Glutamatergic neuron (in vitro differentiated cells): ENCODE measurements at regions not wholly inside any gene's neighbourhood (a gene's known extent, or its start where the extent isn't known, plus 50 kb on each side); places are given as distances from the start of the nearest gene placed in this dataset.

Experiments
- DNase-seq: peaks from one replicate; pipeline ENCODE4 v3.0.0; 2022
- H3K27ac Mint-ChIP-seq: one replicate; pipeline ENCODE4 v1.8.0; 2020; ENCODE audit warnings: mild to moderate bottlenecking, mixed read lengths, inconsistent platforms; ENCODE audit not compliant: unreplicated experiment
- H3K27me3 Mint-ChIP-seq: one replicate; pipeline ENCODE4 v1.8.0; 2020; ENCODE audit warnings: mild to moderate bottlenecking, moderate library complexity, mixed read lengths, inconsistent platforms; ENCODE audit not compliant: unreplicated experiment
- H3K36me3 Mint-ChIP-seq: one replicate; pipeline ENCODE4 v1.8.0; 2020; ENCODE audit warnings: mild to moderate bottlenecking, mixed read lengths, inconsistent platforms; ENCODE audit not compliant: unreplicated experiment
- H3K4me1 Mint-ChIP-seq: one replicate; pipeline ENCODE4 v1.8.0; 2020; ENCODE audit warnings: mild to moderate bottlenecking, low read depth, mixed read lengths, inconsistent platforms; ENCODE audit not compliant: unreplicated experiment
- H3K4me3 Mint-ChIP-seq: one replicate; pipeline ENCODE4 v1.8.0; 2020; ENCODE audit warnings: mild to moderate bottlenecking, mixed read lengths, inconsistent platforms; ENCODE audit not compliant: unreplicated experiment
- H3K9me3 Mint-ChIP-seq: one replicate; pipeline ENCODE4 v1.8.0; 2020; ENCODE audit warnings: mild to moderate bottlenecking, moderate library complexity, mixed read lengths, inconsistent platforms; ENCODE audit not compliant: unreplicated experiment
- TF ChIP-seq, protein P1 (sequence below): fragments of 200-600 bp; sonication (generic); IDR thresholded peaks from one replicate; pipeline ENCODE4 v1.5.0; 2021; ENCODE audit not compliant: partially characterized antibody, unreplicated experiment

DNA sequence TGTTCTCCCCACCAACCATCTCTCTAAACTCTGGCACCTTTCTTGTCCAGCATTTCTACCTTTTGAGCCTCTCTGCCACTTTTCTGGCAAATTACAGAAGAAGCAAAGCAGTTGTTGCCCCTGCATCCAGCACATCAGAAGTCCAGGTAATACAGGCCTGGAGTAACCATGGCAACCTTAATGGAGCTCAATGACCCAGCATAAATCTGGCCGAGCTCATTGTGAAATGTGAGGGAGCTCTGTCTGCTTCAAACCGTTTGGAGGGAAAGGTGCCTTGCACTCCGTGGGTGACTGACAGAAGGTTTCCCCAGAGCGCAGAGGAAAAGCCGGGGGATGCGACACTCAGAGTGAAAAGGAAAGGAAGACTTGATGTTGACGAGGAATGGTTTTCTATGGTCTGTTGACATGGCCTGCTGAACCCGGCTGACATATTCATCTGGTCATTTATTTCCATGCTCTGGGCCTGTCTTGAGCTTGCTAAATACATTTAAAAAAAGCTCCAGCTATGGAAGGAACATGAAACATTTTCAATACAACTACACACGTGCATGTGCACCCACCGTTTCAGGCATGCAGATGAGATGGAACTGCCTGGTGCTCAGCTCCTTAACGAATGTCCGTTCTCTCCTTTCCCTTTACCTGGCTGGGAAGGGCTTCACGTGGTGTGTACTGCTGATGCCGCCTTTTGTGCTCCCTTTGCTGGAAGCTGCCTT, 74.9 kb downstream of the ADRA2A start:
- no peak overlapping the region for H3K27ac Mint-ChIP-seq

DNA sequence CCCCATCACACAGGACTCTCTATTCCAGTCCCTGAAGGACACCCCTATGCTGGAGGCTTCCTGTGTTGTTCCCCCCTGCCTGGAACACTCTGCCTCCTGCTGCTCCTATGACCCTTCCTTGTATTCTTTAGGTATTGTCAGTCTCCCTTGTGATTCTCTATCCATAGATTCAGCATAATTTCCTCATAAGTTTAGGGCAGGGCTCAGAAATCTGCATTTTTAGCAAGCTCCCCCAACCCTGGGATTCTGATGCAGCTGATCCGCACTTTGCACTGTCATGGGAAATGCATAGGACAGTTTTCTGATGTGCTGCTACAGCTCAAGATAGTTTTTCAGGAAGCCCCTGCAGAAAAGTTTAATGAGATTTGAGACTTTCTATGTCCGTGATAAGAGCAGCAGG, 79.9 kb downstream of the ADRA2A start:
- Mint-ChIP-seq H3K27me3 (peaks cover 5% of the 10 kb centered on the region), H3K9me3 (peaks cover 1% of the 10 kb centered on the region), H3K36me3 (no peaks in the 10 kb centered on the region), H3K4me3 (no peak overlapping the region), H3K4me1 (peaks cover 3% of the 10 kb centered on the region), H3K27ac (no peak overlapping the region)
- DNase-seq = no peak
- TF ChIP-seq, protein P1, sequence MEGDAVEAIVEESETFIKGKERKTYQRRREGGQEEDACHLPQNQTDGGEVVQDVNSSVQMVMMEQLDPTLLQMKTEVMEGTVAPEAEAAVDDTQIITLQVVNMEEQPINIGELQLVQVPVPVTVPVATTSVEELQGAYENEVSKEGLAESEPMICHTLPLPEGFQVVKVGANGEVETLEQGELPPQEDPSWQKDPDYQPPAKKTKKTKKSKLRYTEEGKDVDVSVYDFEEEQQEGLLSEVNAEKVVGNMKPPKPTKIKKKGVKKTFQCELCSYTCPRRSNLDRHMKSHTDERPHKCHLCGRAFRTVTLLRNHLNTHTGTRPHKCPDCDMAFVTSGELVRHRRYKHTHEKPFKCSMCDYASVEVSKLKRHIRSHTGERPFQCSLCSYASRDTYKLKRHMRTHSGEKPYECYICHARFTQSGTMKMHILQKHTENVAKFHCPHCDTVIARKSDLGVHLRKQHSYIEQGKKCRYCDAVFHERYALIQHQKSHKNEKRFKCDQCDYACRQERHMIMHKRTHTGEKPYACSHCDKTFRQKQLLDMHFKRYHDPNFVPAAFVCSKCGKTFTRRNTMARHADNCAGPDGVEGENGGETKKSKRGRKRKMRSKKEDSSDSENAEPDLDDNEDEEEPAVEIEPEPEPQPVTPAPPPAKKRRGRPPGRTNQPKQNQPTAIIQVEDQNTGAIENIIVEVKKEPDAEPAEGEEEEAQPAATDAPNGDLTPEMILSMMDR = no peak

More for the DNA sequence above, 74.9 kb downstream of the ADRA2A start:
- H3K27me3 Mint-ChIP-seq = no peaks in the 10 kb centered on the region
- peaks cover 3% of the 10 kb centered on the region for H3K4me1 Mint-ChIP-seq
- TF ChIP-seq, protein P1 = no peak
- no peak overlapping the region for H3K4me3 Mint-ChIP-seq
- H3K36me3 Mint-ChIP-seq = no peaks in the 10 kb centered on the region
- peaks cover 4% of the 10 kb centered on the region for H3K9me3 Mint-ChIP-seq
- DNase-seq = no peak

DNA sequence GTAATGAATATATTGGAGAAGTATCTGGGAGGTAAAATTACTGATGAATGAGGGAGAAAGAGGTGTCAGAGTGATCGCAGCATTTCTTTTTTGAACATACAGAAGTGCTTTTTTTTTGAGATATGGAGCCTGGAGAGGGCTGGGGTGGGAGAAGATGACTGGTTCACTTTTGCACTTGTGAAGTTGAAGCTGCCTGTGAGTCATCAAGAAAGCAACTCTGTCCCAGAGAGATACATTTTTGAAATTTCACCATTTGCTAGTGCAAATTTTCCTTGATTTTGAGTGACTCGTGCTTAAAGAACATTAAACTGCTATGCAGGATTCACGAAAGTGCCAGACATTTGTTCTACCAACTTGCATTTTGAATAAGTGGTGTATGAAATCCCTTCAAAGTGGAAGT, 81.8 kb downstream of the ADRA2A start:
- Mint-ChIP-seq H3K36me3 (no peaks in the 10 kb centered on the region), H3K4me1 (peaks cover 3% of the 10 kb centered on the region), H3K9me3 (no peaks in the 10 kb centered on the region), H3K27ac (no peak overlapping the region), H3K27me3 (peaks cover 5% of the 10 kb centered on the region), H3K4me3 (no peak overlapping the region)
- TF ChIP-seq, protein P1 = no peak
- no peak for DNase-seq

DNA sequence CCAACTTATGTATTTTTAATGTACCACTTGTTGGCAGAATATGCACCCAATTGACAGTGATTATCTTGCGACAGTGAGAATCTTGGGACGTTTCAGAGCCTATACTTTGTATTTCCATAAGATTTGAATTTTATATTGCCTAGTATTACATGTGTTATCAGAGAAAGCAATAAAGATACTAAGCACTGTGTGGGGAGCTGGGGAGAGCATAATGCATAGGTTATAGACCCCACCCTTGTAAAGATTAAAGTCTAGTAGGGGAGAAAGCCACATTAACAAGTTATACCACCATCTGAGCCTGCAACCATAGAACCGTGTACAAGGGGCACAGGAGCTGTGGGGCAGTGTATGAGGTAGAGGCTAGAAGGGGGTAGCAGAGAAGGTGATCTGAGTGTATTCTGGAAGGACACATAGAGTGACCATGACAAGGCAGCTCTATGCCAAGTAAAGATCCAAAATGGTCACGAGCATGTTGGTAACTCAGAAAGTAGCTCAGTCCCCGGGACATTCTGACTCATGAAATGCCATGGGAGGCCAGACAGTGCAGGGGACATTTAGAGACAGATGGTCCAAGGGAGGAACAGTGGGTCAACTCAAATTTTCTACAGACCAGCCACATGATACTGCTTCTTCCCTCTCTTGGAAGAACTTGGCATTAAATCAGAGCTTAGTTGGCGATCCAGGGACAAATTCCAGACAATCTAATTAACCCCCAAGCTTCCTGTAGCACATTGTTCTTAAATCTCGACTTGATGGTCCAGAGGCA, 84.5 kb downstream of the ADRA2A start:
- H3K27ac Mint-ChIP-seq = no peak overlapping the region
- TF ChIP-seq, protein P1 = no peak
- H3K4me3 Mint-ChIP-seq = no peak overlapping the region
- H3K9me3 Mint-ChIP-seq = no peaks in the 10 kb centered on the region
- peaks cover 3% of the 10 kb centered on the region for H3K36me3 Mint-ChIP-seq
- no peak for DNase-seq
- H3K27me3 Mint-ChIP-seq = peaks cover 5% of the 10 kb centered on the region
- H3K4me1 Mint-ChIP-seq = no peaks in the 10 kb centered on the region

DNA sequence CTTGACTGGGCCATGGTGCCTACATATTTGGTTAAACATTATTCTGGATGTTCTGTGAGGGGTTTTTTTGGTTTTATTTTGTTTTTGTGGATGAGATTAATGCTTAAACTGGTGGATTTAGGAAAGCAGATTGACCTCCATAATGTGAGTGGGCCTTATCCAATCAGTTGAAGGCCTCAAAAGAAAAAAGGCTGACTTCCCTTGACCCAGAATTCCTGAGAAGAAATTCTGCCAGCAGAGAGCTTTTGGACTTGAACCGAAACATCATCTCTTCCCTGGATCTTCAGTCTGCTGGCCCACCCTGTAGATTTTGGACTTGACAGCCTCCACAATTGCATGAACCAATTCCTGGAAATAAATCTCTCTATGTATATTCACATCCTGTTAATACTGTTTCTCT, 94.4 kb downstream of the ADRA2A start:
- H3K27me3 Mint-ChIP-seq = no peaks in the 10 kb centered on the region
- H3K4me3 Mint-ChIP-seq = no peak overlapping the region
- H3K36me3 Mint-ChIP-seq = no peaks in the 10 kb centered on the region
- TF ChIP-seq, protein P1 = no peak
- DNase-seq = no peak
- peaks cover 2% of the 10 kb centered on the region for H3K9me3 Mint-ChIP-seq
- H3K4me1 Mint-ChIP-seq = peaks cover 4% of the 10 kb centered on the region
- no peak overlapping the region for H3K27ac Mint-ChIP-seq
